ENCODE measurements at regions not wholly inside any gene's neighbourhood (a gene's known extent, or its start where the extent isn't known, plus 50 kb on each side); places are given as distances from the start of the nearest gene placed in this dataset.
"Not testable (repeated sequence)": the region's sequence is repeated elsewhere in the genome, so short reads cannot be mapped to it uniquely, and the experiment has no call there.

DNA sequence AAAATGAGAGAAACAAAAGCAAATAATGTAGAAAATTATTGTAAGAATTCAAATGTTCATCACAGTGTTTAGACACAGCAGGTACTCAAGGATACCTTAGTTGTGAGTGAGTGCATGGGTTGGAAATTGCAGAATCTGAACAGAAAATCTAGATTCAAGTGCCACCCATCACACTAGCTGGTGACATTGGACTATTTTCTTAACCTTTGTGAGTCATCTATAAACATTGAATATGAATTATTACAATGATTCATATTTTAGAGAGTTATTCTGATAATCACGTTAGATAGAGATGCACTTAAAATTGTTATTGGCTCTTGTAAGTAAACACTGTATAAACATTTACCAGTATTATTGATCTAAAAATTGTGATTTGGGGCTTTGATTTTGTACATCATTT is 1113.1 kb downstream of the STIM2 start:
- no peak overlapping the region for H3K4me2 ChIP-seq (ENCODE audit: low read length)
- TF ChIP-seq EZH2phosphoT487 (IDR thresholded peaks at IDR 0.05; ENCODE audit: borderline replicate concordance, low read length), result no peak
- TF ChIP-seq, protein P1, sequence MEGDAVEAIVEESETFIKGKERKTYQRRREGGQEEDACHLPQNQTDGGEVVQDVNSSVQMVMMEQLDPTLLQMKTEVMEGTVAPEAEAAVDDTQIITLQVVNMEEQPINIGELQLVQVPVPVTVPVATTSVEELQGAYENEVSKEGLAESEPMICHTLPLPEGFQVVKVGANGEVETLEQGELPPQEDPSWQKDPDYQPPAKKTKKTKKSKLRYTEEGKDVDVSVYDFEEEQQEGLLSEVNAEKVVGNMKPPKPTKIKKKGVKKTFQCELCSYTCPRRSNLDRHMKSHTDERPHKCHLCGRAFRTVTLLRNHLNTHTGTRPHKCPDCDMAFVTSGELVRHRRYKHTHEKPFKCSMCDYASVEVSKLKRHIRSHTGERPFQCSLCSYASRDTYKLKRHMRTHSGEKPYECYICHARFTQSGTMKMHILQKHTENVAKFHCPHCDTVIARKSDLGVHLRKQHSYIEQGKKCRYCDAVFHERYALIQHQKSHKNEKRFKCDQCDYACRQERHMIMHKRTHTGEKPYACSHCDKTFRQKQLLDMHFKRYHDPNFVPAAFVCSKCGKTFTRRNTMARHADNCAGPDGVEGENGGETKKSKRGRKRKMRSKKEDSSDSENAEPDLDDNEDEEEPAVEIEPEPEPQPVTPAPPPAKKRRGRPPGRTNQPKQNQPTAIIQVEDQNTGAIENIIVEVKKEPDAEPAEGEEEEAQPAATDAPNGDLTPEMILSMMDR (IDR thresholded peaks at IDR 0.05; ENCODE audit: low read depth, low read length, poor library complexity, severe bottlenecking), result no peak
- no peaks in the 10 kb centered on the region for H4K20me1 ChIP-seq (ENCODE audit: control insufficient read depth, insufficient read depth, low read depth, low read length)
- no peak overlapping the region for H3K4me3 ChIP-seq (ENCODE audit: low read length)
- H3K27ac ChIP-seq (ENCODE audit: low read depth, low read length), result no peak overlapping the region
- H3K79me2 ChIP-seq (ENCODE audit: control insufficient read depth, low read length), result no peaks in the 10 kb centered on the region
- no peaks in the 10 kb centered on the region for H3K36me3 ChIP-seq (ENCODE audit: control insufficient read depth, low read length)
- no peaks in the 10 kb centered on the region for H3F3A ChIP-seq (ENCODE audit: control insufficient read depth, insufficient read depth)
- H3K4me1 ChIP-seq (ENCODE audit: control insufficient read depth, low read length), result no peaks in the 10 kb centered on the region
- no peaks in the 10 kb centered on the region for H3K27me3 ChIP-seq (ENCODE audit: control insufficient read depth, low read length)
- no peaks in the 10 kb centered on the region for H3K9me3 ChIP-seq (ENCODE audit: control insufficient read depth, insufficient read depth, low read length)
- no peaks in the 10 kb centered on the region for H3K9me2 ChIP-seq (replicated peaks; ENCODE audit: control insufficient read depth, low read length)

DNA sequence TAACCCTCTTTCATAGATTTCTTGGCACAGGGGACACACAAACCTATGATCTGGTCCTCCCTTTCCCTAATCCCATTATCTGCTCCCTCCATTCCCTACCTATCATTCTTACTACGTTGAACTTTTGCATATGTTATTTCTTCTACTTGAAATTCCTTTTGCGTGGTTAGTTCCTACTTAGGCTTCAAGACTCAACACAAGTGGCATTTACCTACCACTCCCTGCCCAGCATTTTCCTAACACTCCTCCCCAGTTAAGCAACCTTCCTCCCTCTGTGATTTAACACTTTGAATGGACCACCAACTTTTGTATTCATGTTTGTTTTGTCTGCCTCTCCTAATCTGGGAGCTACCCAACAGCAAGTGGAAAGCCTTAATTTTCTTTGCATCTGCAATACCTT is 1113.7 kb downstream of the STIM2 start:
- no peaks in the 10 kb centered on the region for H3K9me3 ChIP-seq (ENCODE audit: control insufficient read depth, insufficient read depth, low read length)
- H3K79me2 ChIP-seq (ENCODE audit: control insufficient read depth, low read length), result no peaks in the 10 kb centered on the region
- no peaks in the 10 kb centered on the region for H3K36me3 ChIP-seq (ENCODE audit: control insufficient read depth, low read length)
- no peak overlapping the region for H3K27ac ChIP-seq (ENCODE audit: low read depth, low read length)
- no peaks in the 10 kb centered on the region for H3K9me2 ChIP-seq (replicated peaks; ENCODE audit: control insufficient read depth, low read length)
- H3K4me2 ChIP-seq (ENCODE audit: low read length), result no peak overlapping the region
- H3K27me3 ChIP-seq (ENCODE audit: control insufficient read depth, low read length), result no peaks in the 10 kb centered on the region
- no peaks in the 10 kb centered on the region for H4K20me1 ChIP-seq (ENCODE audit: control insufficient read depth, insufficient read depth, low read depth, low read length)
- H3K4me1 ChIP-seq (ENCODE audit: control insufficient read depth, low read length), result no peaks in the 10 kb centered on the region
- H3F3A ChIP-seq (ENCODE audit: control insufficient read depth, insufficient read depth), result no peaks in the 10 kb centered on the region
- no peak for TF ChIP-seq EZH2phosphoT487 (IDR thresholded peaks at IDR 0.05; ENCODE audit: borderline replicate concordance, low read length)
- TF ChIP-seq, protein P1 (IDR thresholded peaks at IDR 0.05; ENCODE audit: low read depth, low read length, poor library complexity, severe bottlenecking), result no peak
- H3K4me3 ChIP-seq (ENCODE audit: low read length), result no peak overlapping the region

DNA sequence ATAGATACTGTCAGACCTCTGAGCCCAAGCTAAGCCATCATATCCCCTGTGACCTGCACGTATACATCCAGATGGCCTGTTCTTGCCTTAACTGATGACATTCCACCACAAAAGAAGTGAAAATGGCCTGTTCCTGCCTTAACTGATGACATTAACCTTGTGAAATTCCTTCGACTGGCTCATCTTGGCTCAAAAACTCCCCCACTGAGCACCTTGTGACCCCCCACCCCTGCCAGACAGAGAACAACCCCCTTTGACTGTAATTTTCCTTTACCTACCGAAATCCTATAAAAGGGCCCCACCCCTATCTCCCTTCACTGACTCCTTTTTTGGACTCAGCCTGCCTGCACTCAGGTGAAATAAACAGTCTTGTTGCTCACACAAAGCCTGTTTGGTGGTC is 1114.2 kb downstream of the STIM2 start:
- H3K27ac ChIP-seq (ENCODE audit: low read depth, low read length); H3K36me3 ChIP-seq (ENCODE audit: control insufficient read depth, low read length); H3K4me3 ChIP-seq (ENCODE audit: low read length); H3F3A ChIP-seq (ENCODE audit: control insufficient read depth, insufficient read depth); H3K4me2 ChIP-seq (ENCODE audit: low read length); H3K79me2 ChIP-seq (ENCODE audit: control insufficient read depth, low read length); H4K20me1 ChIP-seq (ENCODE audit: control insufficient read depth, insufficient read depth, low read depth, low read length); H3K27me3 ChIP-seq (ENCODE audit: control insufficient read depth, low read length); H3K9me2 ChIP-seq (replicated peaks; ENCODE audit: control insufficient read depth, low read length); H3K4me1 ChIP-seq (ENCODE audit: control insufficient read depth, low read length); H3K9me3 ChIP-seq (ENCODE audit: control insufficient read depth, insufficient read depth, low read length): not testable (repeated sequence)

DNA sequence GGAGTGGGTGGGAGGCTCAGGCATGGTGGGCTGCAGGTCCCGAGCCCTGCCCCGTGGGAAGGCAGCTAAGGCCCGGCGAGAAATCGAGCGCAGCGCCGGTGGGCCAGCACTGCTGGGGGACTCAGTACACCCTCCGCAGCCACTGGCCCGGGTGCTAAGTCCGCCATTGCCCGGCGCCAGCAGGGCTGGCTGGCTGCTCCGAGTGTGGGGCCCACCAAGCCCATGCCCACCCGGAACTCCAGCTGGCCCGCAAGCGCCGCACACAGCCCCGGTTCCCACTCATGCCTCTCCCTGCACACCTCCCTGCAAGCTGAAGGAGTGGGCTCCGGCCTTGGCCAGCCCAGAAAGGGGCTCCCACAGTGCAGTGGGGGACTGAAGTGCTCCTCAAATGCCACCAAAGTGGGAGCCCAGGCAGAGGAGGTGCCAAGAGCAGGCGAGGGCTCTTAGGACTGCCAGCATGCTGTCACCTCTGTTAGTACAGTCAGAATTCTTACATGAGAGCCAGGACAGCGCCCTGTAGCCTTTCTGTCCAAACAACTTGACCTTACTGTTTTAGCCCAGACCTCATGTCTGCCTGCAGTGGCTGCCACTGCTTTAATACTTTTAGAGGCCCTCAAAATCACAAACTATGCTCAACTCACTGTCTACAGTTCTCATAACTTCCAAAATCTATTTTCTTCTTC is 1117.9 kb downstream of the STIM2 start:
- H3K4me2 ChIP-seq (ENCODE audit: low read length); H3K4me1 ChIP-seq (ENCODE audit: control insufficient read depth, low read length); H3K27ac ChIP-seq (ENCODE audit: low read depth, low read length); H3K4me3 ChIP-seq (ENCODE audit: low read length); H4K20me1 ChIP-seq (ENCODE audit: control insufficient read depth, insufficient read depth, low read depth, low read length); H3K27me3 ChIP-seq (ENCODE audit: control insufficient read depth, low read length); H3K36me3 ChIP-seq (ENCODE audit: control insufficient read depth, low read length); H3K9me2 ChIP-seq (replicated peaks; ENCODE audit: control insufficient read depth, low read length); H3K9me3 ChIP-seq (ENCODE audit: control insufficient read depth, insufficient read depth, low read length); H3K79me2 ChIP-seq (ENCODE audit: control insufficient read depth, low read length); H3F3A ChIP-seq (ENCODE audit: control insufficient read depth, insufficient read depth): not testable (repeated sequence)

All from DOHH2 (cell line).